DND-41 (cell line): ENCODE measurements at regions not wholly inside any gene's neighbourhood (a gene's known extent, or its start where the extent isn't known, plus 50 kb on each side); places are given as distances from the start of the nearest gene placed in this dataset.

Experiments
- ATAC-seq: fragments of 200-7000 bp; cut with Tn5 transposase; 3 replicates; pipeline ENCODE4 v1.9.1; 2021; ENCODE audit warnings: low read depth; ENCODE audit not compliant: insufficient read depth
- DNase-seq: peaks from one replicate; pipeline ENCODE4 v3.0.0-alpha.2; 2020
- H2AFZ ChIP-seq: 2 replicates; pipeline ENCODE4 v1.6.0; 2012; ENCODE audit warnings: low read depth, low read length
- H3K27ac ChIP-seq: 2 replicates; pipeline ENCODE4 v1.5.1; 2012; ENCODE audit warnings: low read length, inconsistent platforms
- H3K27me3 ChIP-seq: fragments of 200-600 bp; sonication (generic); 2 replicates; pipeline ENCODE4 v1.6.0; 2012; ENCODE audit warnings: low read length, mild to moderate bottlenecking, inconsistent platforms; ENCODE audit not compliant: insufficient read depth, poor library complexity
- H3K36me3 ChIP-seq: 2 replicates; pipeline ENCODE4 v1.5.1; 2012; ENCODE audit warnings: low read length, inconsistent platforms; ENCODE audit not compliant: insufficient read depth
- H3K4me1 ChIP-seq: 2 replicates; pipeline ENCODE4 v1.5.1; 2012; ENCODE audit warnings: mild to moderate bottlenecking, low read length; ENCODE audit not compliant: insufficient read depth
- H3K4me2 ChIP-seq: 2 replicates; pipeline ENCODE4 v1.6.0; 2012; ENCODE audit warnings: mild to moderate bottlenecking, moderate library complexity, low read length, inconsistent platforms; ENCODE audit not compliant: insufficient read depth
- H3K4me3 ChIP-seq, 2 experiments: fragments of 200-600 bp in 1 of 2; shearing (Covaris generic) in 1 of 2; 2 replicates each; pipeline ENCODE4 v1.5.1; 2012 to 2016; ENCODE audit warnings: inconsistent platforms in 2 of 2, low read length in 2 of 2, mild to moderate bottlenecking in 2 of 2, low read depth in 1 of 2, moderate library complexity in 1 of 2
- H3K79me2 ChIP-seq: 2 replicates; pipeline ENCODE4 v1.6.0; 2012; ENCODE audit warnings: low read length, inconsistent platforms; ENCODE audit not compliant: insufficient read depth
- H3K9ac ChIP-seq: 2 replicates; pipeline ENCODE4 v1.6.0; 2012; ENCODE audit warnings: low read depth, mild to moderate bottlenecking, inconsistent platforms, low read length, moderate library complexity
- H3K9me3 ChIP-seq: 2 replicates; pipeline ENCODE4 v1.5.1; 2012; ENCODE audit warnings: low read length, moderate library complexity, mild to moderate bottlenecking, inconsistent platforms; ENCODE audit not compliant: insufficient read depth, severe bottlenecking
- H4K20me1 ChIP-seq: 2 replicates; pipeline ENCODE4 v1.6.0; 2012; ENCODE audit warnings: low read length; ENCODE audit not compliant: insufficient read depth
- CTCF ChIP-seq: IDR thresholded peaks from 2 replicates; pipeline ENCODE4 v1.5.1; 2012; ENCODE audit warnings: borderline replicate concordance, low read length, moderate library complexity, mild to moderate bottlenecking; ENCODE audit not compliant: poor library complexity, severe bottlenecking; ENCODE audit errors: extremely low read depth
- EZH2 ChIP-seq: IDR thresholded peaks from 3 replicates; pipeline ENCODE4 v1.6.1; 2012; ENCODE audit warnings: borderline replicate concordance, low read depth, mild to moderate bottlenecking, moderate library complexity, low read length, inconsistent platforms; ENCODE audit not compliant: severe bottlenecking

DNA sequence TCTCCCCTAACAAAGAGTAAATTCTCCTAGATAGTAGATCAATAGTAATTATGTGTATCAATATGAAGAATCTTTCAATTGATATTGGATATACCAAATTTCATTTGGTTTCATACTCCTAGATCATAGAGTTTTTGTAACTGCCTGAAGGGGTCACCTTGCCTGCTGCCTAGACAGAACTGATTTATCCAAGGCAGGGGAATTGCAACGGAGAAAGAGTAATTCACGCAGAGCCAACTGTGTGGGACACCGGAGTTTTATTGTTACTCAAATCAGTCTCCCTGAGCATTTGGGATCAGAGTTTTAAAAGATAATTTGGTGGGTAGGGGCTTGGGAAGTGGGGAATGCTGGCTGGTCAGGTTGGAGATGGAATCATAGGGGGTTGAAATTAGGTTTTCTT, 92.2 kb upstream of the SLC8A1 start:
- H3K79me2 ChIP-seq = no peaks in the 10 kb centered on the region
- ATAC-seq (no peak), DNase-seq (no peak)
- no peak for TF ChIP-seq EZH2
- no peak for TF ChIP-seq CTCF
- no peaks in the 10 kb centered on the region for H3K27me3 ChIP-seq
- no peaks in the 10 kb centered on the region for H4K20me1 ChIP-seq
- H3K9ac ChIP-seq = no peak overlapping the region
- no peaks in the 10 kb centered on the region for H3K36me3 ChIP-seq
- no peak overlapping the region for H3K4me2 ChIP-seq
- no peak overlapping the region for H3K27ac ChIP-seq
- H3K4me3 ChIP-seq = no peak overlapping the region
- no peaks in the 10 kb centered on the region for H3K4me1 ChIP-seq
- no peak overlapping the region for H2AFZ ChIP-seq
- H3K9me3 ChIP-seq = no peaks in the 10 kb centered on the region

DNA sequence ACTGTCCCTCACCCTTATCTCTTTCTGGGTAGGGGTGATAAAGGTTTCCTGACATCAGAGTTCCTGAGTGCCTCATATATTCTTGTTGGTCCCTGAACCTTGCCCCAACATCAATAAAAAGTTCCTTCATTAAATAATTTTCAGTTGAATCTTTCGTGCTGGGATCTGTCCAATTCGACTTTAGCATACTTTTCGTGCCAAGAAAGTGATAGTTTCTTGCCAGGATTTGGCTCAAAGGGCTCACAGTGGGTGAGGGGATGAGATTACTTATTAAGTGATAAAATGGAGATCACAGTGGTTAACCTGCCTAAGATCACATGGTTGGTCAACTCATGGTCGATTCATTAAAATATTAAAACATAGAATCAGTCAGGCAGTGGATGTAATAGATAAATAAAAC, 93.8 kb upstream of the SLC8A1 start:
- Histone ChIP-seq H3K27me3 (no peaks in the 10 kb centered on the region), H3K4me2 (no peak overlapping the region), H2AFZ (no peak overlapping the region), H3K79me2 (no peaks in the 10 kb centered on the region), H3K27ac (no peak overlapping the region), H3K36me3 (no peaks in the 10 kb centered on the region), H3K9ac (no peak overlapping the region), H3K9me3 (no peaks in the 10 kb centered on the region), H4K20me1 (no peaks in the 10 kb centered on the region), H3K4me3 (no peak overlapping the region), H3K4me1 (no peaks in the 10 kb centered on the region)
- ATAC-seq (no peak), DNase-seq (no peak)
- TF ChIP-seq EZH2 (no peak), CTCF (no peak)

DNA sequence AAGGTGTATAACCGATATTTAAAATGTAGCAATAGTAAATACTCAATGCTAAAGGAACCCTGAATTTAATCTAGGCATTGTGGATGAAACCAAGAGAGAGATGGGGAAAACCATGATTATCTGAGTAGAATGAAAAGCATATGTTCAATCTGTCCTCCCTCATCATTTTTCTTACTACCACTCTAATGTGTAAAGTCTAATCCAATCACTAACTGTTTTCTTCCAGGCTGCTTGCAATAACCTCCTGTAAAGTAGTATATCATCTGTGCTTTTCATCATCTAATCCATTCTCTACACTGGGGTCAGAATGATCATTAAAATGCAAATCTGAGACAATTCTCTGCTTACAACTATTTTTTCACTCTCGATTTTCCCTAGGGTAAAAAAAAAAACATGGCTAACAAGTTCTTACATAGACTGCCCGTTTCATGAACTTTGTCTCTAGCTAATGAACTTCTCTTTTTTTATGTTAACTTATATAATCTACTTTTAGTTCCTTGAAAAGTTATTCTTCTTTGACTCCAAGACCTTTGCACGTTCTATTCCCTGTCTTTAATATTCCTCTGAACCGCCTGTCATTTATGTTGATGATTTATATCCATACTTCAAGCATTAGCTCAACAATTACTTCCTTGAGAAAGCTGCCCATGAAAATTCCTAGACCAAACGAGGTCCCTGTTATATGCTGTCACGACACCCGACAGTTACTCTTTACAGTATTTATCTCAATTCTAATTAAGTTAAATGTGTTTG, 94.7 kb upstream of the SLC8A1 start:
- no peak overlapping the region for H2AFZ ChIP-seq
- H3K4me2 ChIP-seq = no peak overlapping the region
- H3K36me3 ChIP-seq = no peaks in the 10 kb centered on the region
- no peak for DNase-seq
- TF ChIP-seq CTCF = no peak
- no peak for TF ChIP-seq EZH2
- H4K20me1 ChIP-seq = no peaks in the 10 kb centered on the region
- ATAC-seq = no peak
- no peak overlapping the region for H3K4me3 ChIP-seq
- no peaks in the 10 kb centered on the region for H3K4me1 ChIP-seq
- no peaks in the 10 kb centered on the region for H3K79me2 ChIP-seq
- no peaks in the 10 kb centered on the region for H3K27me3 ChIP-seq
- H3K27ac ChIP-seq = no peak overlapping the region
- H3K9ac ChIP-seq = no peak overlapping the region
- no peaks in the 10 kb centered on the region for H3K9me3 ChIP-seq

GRCh38 chr2:40548521-40548920, 96.6 kb upstream of the SLC8A1 start:
- no peak overlapping the region for H3K4me3 ChIP-seq
- DNase-seq (no peak), ATAC-seq (no peak)
- H3K79me2 ChIP-seq = no peaks in the 10 kb centered on the region
- no peak overlapping the region for H3K27ac ChIP-seq
- TF ChIP-seq EZH2 = no peak
- no peak for TF ChIP-seq CTCF
- no peak overlapping the region for H3K4me2 ChIP-seq
- no peaks in the 10 kb centered on the region for H3K4me1 ChIP-seq
- no peaks in the 10 kb centered on the region for H3K9me3 ChIP-seq
- H3K36me3 ChIP-seq = no peaks in the 10 kb centered on the region
- no peaks in the 10 kb centered on the region for H3K27me3 ChIP-seq
- no peaks in the 10 kb centered on the region for H4K20me1 ChIP-seq
- H3K9ac ChIP-seq = no peak overlapping the region
- H2AFZ ChIP-seq = no peak overlapping the region
